Adrenal gland (tissue), 9 donors: ENCODE measurements at regions not wholly inside any gene's neighbourhood (a gene's known extent, or its start where the extent isn't known, plus 50 kb on each side); places are given as distances from the start of the nearest gene placed in this dataset.

Experiments
- DNase-seq, 7 donors: peaks; one replicate each; pipeline ENCODE4 v3.0.0-alpha.2; 2019 to 2020
- H3K27ac ChIP-seq, 5 donors: fragments of 200-600 bp; sonication (generic) in 4 of 5; 1 replicate in 3 of 5; 2 replicates in 2 of 5; pipeline versions ENCODE4 v1.5.1 to v1.8.0; 2016 to 2020; ENCODE audit warnings: mild to moderate bottlenecking in 1 of 5
- H3K27me3 ChIP-seq: fragments of 200-600 bp; 2 replicates; pipeline ENCODE4 v1.8.0; 2021
- H3K36me3 ChIP-seq, 2 donors: fragments of 200-600 bp; replicated peaks in 1 of 2; 1 replicate in 1 of 2; 2 replicates in 1 of 2; pipeline versions ENCODE4 v1.5.1 to v1.8.0; 2018 to 2022
- H3K4me1 ChIP-seq, 2 donors: fragments of 200-600 bp; replicated peaks in 1 of 2; 1 replicate in 1 of 2; 2 replicates in 1 of 2; pipeline versions ENCODE4 v1.5.1 to v1.8.0; 2018 to 2021
- H3K4me3 ChIP-seq, 4 donors: fragments of 200-600 bp; sonication (generic) in 3 of 4; one replicate each; pipeline ENCODE4 v1.5.1; 2016 to 2018
- H3K9me3 ChIP-seq, 3 donors: fragments of 200-600 bp; sonication (generic) in 1 of 3; replicated peaks in 1 of 3; 1 replicate in 2 of 3; 2 replicates in 1 of 3; pipeline versions ENCODE4 v1.5.1 to v1.8.0; 2016 to 2021
- CTCF ChIP-seq, 6 experiments: fragments of 450-650 bp in 4 of 6; fragments of 200-600 bp in 2 of 6; sonication (generic) in 1 of 6; IDR thresholded peaks; 1 replicate in 5 of 6; 2 replicates in 1 of 6; pipeline versions ENCODE4 v1.5.1 to v1.8.0; 2016 to 2021; ENCODE audit warnings: antibody characterized with exemption in 6 of 6, mild to moderate bottlenecking in 2 of 6, moderate library complexity in 1 of 6
- POLR2A ChIP-seq, 2 donors: fragments of 450-650 bp; IDR thresholded peaks; one replicate each; pipeline ENCODE4 v1.6.1; 2017; ENCODE audit warnings: antibody characterized with exemption in 2 of 2, mild to moderate bottlenecking in 2 of 2, moderate library complexity in 1 of 2
- WGBS, 4 donors: extraction: QIAGEN DNeasy Blood & Tissue Kit in 2 of 4; methylation state at CpG; one replicate each; pipeline versions ENCODE4 v1.1.5 to v1.1.7; 2013 to 2017; 5-methylcytosine and 5-hydroxymethylcytosine counted together
- intact Hi-C, 2 donors: fragments of 100-400 bp; cut with DNase I; formaldehyde crosslinking; loops; one replicate each; pipeline versions ENCODE4 v1.14.1 to v1.15.0; 2022 to 2023
- donor health status: healthy with polysubstance abuse.
- donor health status: Bipolar disorder and iron deficiency.
- donor health status: DM: yes; HTN: yes; CAD: no.
- donor health status: DM: no; HTN: no; CAD: no.
- donor health status: DM: no; HTN: no; CAD: no.

GRCh38 chr1:218804014-218804785 lies 369.5 kb upstream of the LYPLAL1 start:
- Histone ChIP-seq H3K27me3 (no peaks in the 10 kb centered on the region), H3K4me3 (no peak overlapping the region), H3K9me3 (no peaks in the 10 kb centered on the region), H3K4me1 (no peaks in the 10 kb centered on the region), H3K36me3 (no peaks in the 10 kb centered on the region), H3K27ac (no peak overlapping the region)
- intact Hi-C loops = no loop called here
- DNase-seq = no peak
- TF ChIP-seq CTCF (IDR thresholded peaks at IDR 0.05) = no peak
- TF ChIP-seq POLR2A (IDR thresholded peaks at IDR 0.05) = no peak

- 69 to 74% (median 72%) methylated on average over 3 of the region's 3 CpGs for WGBS, 4 donors
- H3K27me3 ChIP-seq = no peaks in the 10 kb centered on the region
- H3K27ac ChIP-seq = no peak overlapping the region
- no peaks in the 10 kb centered on the region for H3K36me3 ChIP-seq
- TF ChIP-seq CTCF (IDR thresholded peaks at IDR 0.05) (no peak), POLR2A (IDR thresholded peaks at IDR 0.05) (no peak)
- H3K4me1 ChIP-seq = no peaks in the 10 kb centered on the region
- H3K9me3 ChIP-seq = no peaks in the 10 kb centered on the region
- H3K4me3 ChIP-seq = no peak overlapping the region
- intact Hi-C loops = no loop called here
- DNase-seq = no peak
Observed at GRCh38 chr1:218809061-218809460, 364.6 kb upstream of the LYPLAL1 start.

- WGBS, 4 donors = 84 to 94% (median 90%) methylated on average over 1 of the region's 1 CpG
- H3K27me3 ChIP-seq = no peaks in the 10 kb centered on the region
- H3K27ac ChIP-seq = no peak overlapping the region
- no peak for TF ChIP-seq CTCF (IDR thresholded peaks at IDR 0.05)
- TF ChIP-seq POLR2A (IDR thresholded peaks at IDR 0.05) = no peak
- intact Hi-C loops = no loop called here
- no peaks in the 10 kb centered on the region for H3K4me1 ChIP-seq
- H3K9me3 ChIP-seq = no peaks in the 10 kb centered on the region
- no peaks in the 10 kb centered on the region for H3K36me3 ChIP-seq
- H3K4me3 ChIP-seq = no peak overlapping the region
- DNase-seq = no peak
Observed at GRCh38 chr1:218809625-218810024, 364.1 kb upstream of the LYPLAL1 start.

GRCh38 chr1:218810306-218810705 lies 363.4 kb upstream of the LYPLAL1 start:
- no peak overlapping the region for H3K4me3 ChIP-seq
- TF ChIP-seq CTCF (IDR thresholded peaks at IDR 0.05) (no peak), POLR2A (IDR thresholded peaks at IDR 0.05) (no peak)
- H3K9me3 ChIP-seq = no peaks in the 10 kb centered on the region
- 67 to 77% (median 75%) methylated on average over 3 of the region's 3 CpGs for WGBS, 4 donors
- no peaks in the 10 kb centered on the region for H3K36me3 ChIP-seq
- no peak for DNase-seq
- no peaks in the 10 kb centered on the region for H3K4me1 ChIP-seq
- no peaks in the 10 kb centered on the region for H3K27me3 ChIP-seq
- intact Hi-C loops = no loop called here
- no peak overlapping the region for H3K27ac ChIP-seq
